NCI-H345 (cell line): ENCODE measurements at regions not wholly inside any gene's neighbourhood (a gene's known extent, or its start where the extent isn't known, plus 50 kb on each side); places are given as distances from the start of the nearest gene placed in this dataset.

Experiments
- DNase-seq: peaks from one replicate; lab custom pipeline; 2025; lab: John Stamatoyannopoulos, UW

- no peak for DNase-seq
Measured at GRCh38 chr5:18037718-18038117, 403.5 kb downstream of the TAF11L14 start.

GRCh38 chr5:18043344-18043743, 409.1 kb downstream of the TAF11L14 start:
- no peak for DNase-seq

- no peak for DNase-seq
Measured at GRCh38 chr5:18048449-18048848, 414.2 kb downstream of the TAF11L14 start.

DNA sequence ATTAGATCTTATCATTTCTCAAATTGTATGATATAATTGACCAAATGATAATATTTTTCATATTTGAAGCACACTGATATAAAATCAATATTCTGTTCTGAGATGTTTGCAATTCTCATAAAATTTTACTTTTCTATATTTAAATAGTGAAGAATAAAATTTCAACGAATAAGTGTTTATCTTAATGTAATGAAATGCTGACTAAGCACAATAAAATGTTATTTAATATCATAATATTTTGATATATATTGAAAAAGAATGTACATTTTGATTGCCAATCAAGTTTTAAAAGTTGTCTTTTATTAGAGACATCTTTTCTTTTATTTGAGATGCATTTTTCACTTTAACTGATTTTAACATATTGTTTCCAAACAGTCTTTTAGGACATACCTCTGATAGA, 416.1 kb downstream of the TAF11L14 start:
- no peak for DNase-seq

DNA sequence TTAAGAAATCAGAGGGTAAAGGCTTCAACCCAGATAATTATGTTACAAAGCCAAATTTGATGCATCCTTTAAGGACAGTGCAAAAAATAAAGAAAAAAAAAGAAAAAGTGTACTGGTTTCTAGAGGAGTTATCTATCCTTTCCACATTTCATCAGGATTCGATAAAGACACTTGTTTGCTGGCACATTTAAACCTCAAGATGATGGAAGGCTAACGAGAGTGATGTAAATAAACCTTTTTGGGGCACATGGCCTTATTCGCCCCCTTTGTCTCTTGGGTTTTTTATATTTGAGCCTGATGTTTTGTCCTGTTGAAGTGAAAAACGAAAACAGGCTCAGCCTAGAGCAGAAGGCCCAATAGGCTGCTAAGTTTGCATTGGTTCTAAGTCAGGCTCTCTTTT, 416.5 kb downstream of the TAF11L14 start:
- DNase-seq: no peak

- DNase-seq: no peak
Measured at GRCh38 chr5:18051953-18052352, 417.7 kb downstream of the TAF11L14 start.

DNA sequence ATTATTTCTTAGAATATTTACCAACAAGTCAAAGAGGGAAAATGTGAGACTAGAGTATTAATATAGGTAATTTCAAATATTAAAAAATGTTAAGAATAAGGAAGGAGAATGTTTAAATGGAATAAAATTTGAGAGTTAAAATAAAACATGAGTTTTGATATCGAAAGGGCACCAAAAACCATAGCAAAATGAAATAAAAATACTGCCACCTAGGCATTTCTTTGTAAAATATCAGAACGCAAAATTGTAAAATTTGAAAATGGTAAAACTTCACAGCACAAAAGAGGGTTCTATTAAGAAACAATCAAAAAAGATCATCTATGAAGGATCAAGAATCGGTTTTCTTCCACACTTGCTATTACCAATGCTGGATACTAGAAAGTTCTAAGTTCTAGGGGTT, 418.3 kb downstream of the TAF11L14 start:
- no peak for DNase-seq

GRCh38 chr5:18057725-18058124, 423.5 kb downstream of the TAF11L14 start:
- DNase-seq: no peak

- no peak for DNase-seq
Measured at GRCh38 chr5:18067615-18068014, 433.4 kb downstream of the TAF11L14 start.

GRCh38 chr5:18068826-18069225, 434.6 kb downstream of the TAF11L14 start:
- no peak for DNase-seq

DNA sequence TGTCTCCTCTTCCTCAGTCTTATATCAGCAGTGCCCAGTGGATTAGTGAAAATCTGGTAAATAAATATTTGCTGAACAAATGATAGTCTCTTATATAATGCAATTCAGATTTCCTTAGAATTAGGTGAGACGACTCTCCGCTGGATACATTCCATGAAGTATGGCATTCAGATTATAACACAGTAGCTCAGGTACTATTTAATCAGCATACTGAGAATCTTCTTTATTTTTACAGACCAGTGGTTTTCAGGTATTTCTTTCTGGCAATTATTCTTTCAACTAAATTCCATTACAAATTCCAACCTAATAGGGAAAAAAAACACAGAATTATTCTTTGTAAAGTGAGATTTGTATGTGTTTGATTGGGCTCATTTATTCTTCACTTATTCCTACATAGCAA, 435.5 kb downstream of the TAF11L14 start:
- DNase-seq: no peak

DNA sequence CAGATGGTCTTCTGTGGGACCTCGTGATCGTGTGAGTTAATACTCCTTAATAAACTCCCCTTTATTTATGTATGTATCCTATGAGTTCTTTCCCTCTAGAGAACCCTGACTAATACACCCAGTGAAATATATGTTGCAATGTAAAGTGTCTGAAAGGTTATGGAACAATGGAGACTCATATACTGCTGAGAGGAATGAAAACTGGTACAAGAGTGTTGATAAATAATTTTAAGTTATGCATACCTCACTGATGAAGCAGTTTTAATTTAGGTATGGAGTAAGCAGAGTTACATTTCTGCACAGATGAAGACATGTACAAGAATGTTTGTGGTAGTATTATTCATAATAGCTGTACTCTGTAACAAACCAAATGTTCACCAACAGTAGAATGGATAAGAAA, 438.3 kb downstream of the TAF11L14 start:
- no peak for DNase-seq

DNA sequence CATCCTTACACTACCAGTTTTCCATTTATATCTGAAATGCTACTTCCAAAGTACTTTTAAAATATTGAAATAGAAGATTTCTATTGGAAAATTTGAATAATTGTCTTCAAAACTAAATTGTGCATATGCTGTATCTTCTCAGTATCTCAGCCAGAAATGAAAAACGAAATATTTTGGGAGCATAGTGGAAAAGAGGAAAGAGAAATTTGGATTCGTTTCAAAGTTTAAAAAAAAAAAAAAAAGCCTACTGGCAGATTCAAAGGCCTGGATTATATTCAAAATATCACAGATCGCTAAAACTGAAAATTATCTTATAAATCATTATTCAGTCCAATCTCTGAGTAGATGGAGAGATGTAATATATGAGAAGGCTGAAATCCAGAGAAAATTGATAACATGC, 440.7 kb downstream of the TAF11L14 start:
- no peak for DNase-seq

GRCh38 chr5:18078157-18078556, 443.9 kb downstream of the TAF11L14 start:
- DNase-seq: no peak

- DNase-seq: no peak
Measured at GRCh38 chr5:18079831-18080230, 445.6 kb downstream of the TAF11L14 start.

- DNase-seq: no peak
Measured at GRCh38 chr5:18088020-18088579, 453.8 kb downstream of the TAF11L14 start.

DNA sequence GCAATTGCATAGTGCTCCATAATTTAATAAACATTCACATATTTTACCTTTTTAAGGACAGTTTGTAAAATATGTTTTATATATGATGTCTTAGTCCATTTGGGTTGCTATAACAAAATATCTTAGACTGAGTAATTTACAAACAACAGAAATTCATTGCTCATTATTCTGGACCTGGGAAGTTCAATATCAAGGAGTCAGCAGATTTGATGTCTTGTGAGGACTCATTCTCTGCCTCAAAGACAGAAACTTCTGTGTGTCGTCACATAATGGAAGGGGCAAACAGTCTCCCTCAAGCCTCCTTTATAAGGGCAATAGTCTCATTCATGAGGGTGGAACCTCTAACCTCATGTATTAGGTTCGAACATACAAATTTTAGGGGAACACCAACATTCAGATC, 455.9 kb downstream of the TAF11L14 start:
- no peak for DNase-seq

DNA sequence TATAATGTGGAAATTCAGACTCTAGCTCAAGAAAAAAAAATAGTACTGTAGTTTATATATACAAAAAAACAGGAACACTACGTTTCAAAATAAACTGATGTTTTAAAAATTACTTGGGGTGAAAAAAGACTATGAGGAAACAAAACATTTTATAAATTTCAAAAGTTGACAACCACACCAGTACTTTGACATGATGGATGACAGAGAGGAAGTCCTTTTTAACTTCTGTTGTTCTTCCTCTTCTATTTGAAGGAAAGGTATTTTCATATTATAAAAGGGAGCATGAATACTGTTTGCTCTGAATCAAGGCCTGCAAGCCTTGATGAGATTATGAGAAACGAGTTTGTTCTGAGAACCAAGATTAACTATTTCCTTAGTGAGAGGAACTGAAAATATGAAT, 456.9 kb downstream of the TAF11L14 start:
- DNase-seq: no peak

DNA sequence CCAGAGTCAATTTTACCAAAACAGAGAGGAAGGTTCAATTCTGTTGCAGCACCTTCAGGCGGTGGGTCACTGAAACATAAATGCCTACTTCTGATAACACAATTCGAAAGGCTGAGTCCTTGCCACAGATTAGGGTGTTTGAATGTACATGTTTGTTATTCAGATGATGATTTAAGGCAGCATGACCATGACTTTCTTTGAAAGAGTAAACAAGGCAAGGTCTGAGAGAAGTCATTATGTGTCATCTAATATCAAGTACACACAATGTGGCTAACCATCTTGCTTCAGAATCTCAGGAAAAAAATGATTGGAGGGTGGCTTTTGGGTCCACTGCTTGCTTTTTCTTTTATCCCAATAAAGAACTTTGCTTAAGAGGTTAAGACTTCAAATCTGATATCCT, 457.5 kb downstream of the TAF11L14 start:
- DNase-seq: no peak

GRCh38 chr5:18095061-18095460, 460.8 kb downstream of the TAF11L14 start:
- no peak for DNase-seq

DNA sequence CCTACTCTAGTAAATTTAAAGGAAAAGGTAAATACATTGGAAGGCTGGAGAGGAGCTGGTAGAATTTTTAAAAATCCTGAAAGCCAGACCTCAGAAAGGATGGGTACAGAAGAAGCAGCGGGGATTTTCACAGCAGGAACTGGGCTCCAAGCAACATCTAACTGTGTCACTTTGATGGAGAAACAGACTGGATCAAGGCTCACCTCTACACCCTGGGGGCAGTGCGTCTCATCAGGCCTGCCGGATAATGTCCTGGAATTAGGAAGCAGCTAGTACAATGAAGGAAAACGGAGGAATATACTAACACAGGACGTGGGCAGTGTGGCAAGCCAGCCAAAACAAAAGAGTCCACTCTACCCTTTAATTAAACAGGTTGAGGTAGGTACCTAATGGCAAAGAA, 463.6 kb downstream of the TAF11L14 start:
- DNase-seq: no peak

DNA sequence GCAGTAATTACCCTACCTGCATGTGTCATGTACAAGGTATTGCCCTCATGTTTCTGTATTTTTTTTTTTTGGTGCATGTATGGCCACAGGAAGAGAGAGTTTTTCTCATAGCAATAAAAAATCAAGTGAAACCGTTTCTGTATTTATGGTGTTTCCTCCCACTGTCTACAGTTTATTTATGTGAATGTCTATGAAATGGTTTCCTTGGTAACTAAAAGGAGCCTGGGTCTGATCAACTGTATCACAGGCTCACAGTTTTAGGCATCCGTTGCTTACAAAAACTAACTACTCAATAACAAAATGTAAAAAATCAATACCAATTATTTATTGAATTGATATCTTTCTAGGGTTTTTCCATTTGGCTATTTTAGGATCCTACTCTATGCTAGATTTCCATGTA, 464.4 kb downstream of the TAF11L14 start:
- DNase-seq: no peak

DNA sequence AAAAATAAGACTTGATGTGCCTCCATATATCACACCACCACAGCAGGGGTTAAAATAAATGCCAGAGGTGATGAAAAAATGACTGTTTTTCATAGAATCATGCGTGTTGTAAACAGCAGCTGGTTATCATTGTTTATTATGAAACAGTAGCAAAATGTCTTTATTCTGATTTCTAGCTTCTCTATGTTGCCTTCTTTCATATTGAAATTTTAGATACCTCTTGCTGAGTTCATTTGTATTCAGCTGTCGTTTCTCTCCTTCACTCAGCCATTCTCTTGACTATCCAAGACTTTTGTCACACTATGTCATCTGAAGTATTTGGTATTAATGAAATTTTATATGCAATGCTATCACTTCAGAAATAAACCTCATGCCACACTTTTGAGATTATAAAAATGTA, 465.0 kb downstream of the TAF11L14 start:
- no peak for DNase-seq

DNA sequence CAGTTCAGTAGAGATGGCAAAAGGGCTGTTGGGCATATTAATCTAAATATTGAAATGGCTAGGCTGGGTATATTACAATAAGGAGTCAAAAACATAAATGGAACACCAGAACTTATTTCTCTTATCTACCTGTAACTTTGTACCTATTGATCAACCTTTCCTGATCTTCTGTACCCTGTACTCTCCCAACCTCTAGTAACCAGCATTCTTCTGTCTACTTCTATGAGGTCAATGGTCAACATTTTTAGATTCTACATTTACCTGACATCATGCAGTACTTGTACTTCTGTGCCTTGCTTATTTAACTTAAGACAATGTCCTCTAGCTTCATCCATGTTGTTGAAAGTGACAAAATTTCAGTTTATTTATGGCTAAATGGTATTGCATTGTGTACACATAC, 467.3 kb downstream of the TAF11L14 start:
- no peak for DNase-seq

DNA sequence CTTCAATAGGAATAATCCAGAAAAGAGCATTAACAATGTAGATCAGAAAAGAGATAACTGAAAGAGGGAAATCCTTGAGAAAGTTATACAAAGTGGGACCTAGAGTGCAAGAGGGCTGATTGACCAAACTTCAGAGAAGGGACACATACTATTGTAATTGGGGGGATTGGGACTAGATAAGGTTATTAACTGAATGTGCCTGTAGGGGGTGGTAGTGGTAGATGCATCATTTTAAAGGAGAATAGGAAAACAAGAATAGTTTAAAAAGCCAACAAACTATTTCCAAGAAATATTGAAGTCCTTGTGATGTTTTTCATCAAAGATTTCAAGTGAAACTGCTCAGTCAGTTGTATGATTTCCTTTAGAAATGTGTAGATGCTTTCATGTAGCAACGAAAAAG, 468.5 kb downstream of the TAF11L14 start:
- DNase-seq: no peak
